ENCODE measurements at regions not wholly inside any gene's neighbourhood (a gene's known extent, or its start where the extent isn't known, plus 50 kb on each side); places are given as distances from the start of the nearest gene placed in this dataset.

- Histone ChIP-seq H3F3A (ENCODE audit: insufficient read depth) (no peaks in the 10 kb centered on the region), H3K36me3 (ENCODE audit: low read length) (no peaks in the 10 kb centered on the region), H3K4me3 (ENCODE audit: insufficient read depth, low read length, poor library complexity, severe bottlenecking) (no peak overlapping the region), H3K9me2 (replicated peaks; ENCODE audit: insufficient read depth, low read length) (no peaks in the 10 kb centered on the region), H4K20me1 (ENCODE audit: low read depth, low read length) (no peaks in the 10 kb centered on the region), H3K9ac (ENCODE audit: low read length) (no peak overlapping the region), H3K4me2 (ENCODE audit: low read depth, low read length, poor library complexity, severe bottlenecking) (no peak overlapping the region), H3K9me3 (ENCODE audit: insufficient read depth, low read length) (no peaks in the 10 kb centered on the region), H3K27ac (ENCODE audit: low read depth, low read length) (no peak overlapping the region), H3K27me3 (ENCODE audit: low read length) (no peaks in the 10 kb centered on the region), H3K79me2 (ENCODE audit: insufficient read depth, low read length) (no peaks in the 10 kb centered on the region), H2AFZ (ENCODE audit: low read depth, low read length, severe bottlenecking) (no peak overlapping the region)
- TF ChIP-seq, protein P1, sequence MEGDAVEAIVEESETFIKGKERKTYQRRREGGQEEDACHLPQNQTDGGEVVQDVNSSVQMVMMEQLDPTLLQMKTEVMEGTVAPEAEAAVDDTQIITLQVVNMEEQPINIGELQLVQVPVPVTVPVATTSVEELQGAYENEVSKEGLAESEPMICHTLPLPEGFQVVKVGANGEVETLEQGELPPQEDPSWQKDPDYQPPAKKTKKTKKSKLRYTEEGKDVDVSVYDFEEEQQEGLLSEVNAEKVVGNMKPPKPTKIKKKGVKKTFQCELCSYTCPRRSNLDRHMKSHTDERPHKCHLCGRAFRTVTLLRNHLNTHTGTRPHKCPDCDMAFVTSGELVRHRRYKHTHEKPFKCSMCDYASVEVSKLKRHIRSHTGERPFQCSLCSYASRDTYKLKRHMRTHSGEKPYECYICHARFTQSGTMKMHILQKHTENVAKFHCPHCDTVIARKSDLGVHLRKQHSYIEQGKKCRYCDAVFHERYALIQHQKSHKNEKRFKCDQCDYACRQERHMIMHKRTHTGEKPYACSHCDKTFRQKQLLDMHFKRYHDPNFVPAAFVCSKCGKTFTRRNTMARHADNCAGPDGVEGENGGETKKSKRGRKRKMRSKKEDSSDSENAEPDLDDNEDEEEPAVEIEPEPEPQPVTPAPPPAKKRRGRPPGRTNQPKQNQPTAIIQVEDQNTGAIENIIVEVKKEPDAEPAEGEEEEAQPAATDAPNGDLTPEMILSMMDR (IDR thresholded peaks at IDR 0.05; ENCODE audit: insufficient read depth, low read length, poor library complexity, severe bottlenecking): no peak
- no peak for TF ChIP-seq EZH2phosphoT487 (conservative IDR thresholded peaks at IDR 0.05; ENCODE audit: low read length)
Observed at GRCh38 chr2:118168615-118169014, 80.3 kb downstream of the INSIG2 start.

DNA sequence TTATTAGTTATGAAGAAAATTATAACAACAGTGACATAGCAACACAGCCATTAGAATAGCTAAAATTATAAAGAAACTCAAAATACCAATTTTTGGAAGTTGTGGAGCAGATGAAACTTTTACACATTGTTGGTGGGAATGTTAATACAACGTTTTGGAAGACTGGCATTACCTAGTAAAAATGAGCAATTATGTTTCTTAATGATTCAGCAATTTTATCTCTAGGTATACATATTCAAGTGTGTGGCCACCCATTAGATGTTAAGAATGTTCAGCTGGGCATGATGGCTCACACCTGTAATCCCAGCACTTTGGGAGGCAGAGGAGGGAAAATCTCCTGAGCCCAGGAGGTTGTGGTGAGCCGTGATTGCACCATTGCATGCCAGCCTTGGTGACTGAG, 78.8 kb downstream of the INSIG2 start:
- Histone ChIP-seq H3K4me3 (ENCODE audit: insufficient read depth, low read length, poor library complexity, severe bottlenecking) (no peak overlapping the region), H2AFZ (ENCODE audit: low read depth, low read length, severe bottlenecking) (no peak overlapping the region), H3K36me3 (ENCODE audit: low read length) (no peaks in the 10 kb centered on the region), H4K20me1 (ENCODE audit: low read depth, low read length) (no peaks in the 10 kb centered on the region), H3K27ac (ENCODE audit: low read depth, low read length) (no peak overlapping the region), H3F3A (ENCODE audit: insufficient read depth) (no peaks in the 10 kb centered on the region), H3K9me2 (replicated peaks; ENCODE audit: insufficient read depth, low read length) (no peaks in the 10 kb centered on the region), H3K9ac (ENCODE audit: low read length) (no peak overlapping the region), H3K27me3 (ENCODE audit: low read length) (no peaks in the 10 kb centered on the region), H3K4me2 (ENCODE audit: low read depth, low read length, poor library complexity, severe bottlenecking) (no peak overlapping the region), H3K79me2 (ENCODE audit: insufficient read depth, low read length) (no peaks in the 10 kb centered on the region), H3K9me3 (ENCODE audit: insufficient read depth, low read length) (peaks cover 6% of the 10 kb centered on the region; the same call in 1 of the 2 replicates)
- TF ChIP-seq, protein P1 (IDR thresholded peaks at IDR 0.05; ENCODE audit: insufficient read depth, low read length, poor library complexity, severe bottlenecking): no peak
- TF ChIP-seq EZH2phosphoT487 (conservative IDR thresholded peaks at IDR 0.05; ENCODE audit: low read length): no peak

GRCh38 chr2:118166242-118166641, 78.0 kb downstream of the INSIG2 start:
- no peaks in the 10 kb centered on the region for H3K9me2 ChIP-seq (replicated peaks; ENCODE audit: insufficient read depth, low read length)
- H3K9me3 ChIP-seq (ENCODE audit: insufficient read depth, low read length): peaks cover 6% of the 10 kb centered on the region; the same call in 1 of the 2 replicates
- H3K9ac ChIP-seq (ENCODE audit: low read length): no peak overlapping the region
- no peaks in the 10 kb centered on the region for H4K20me1 ChIP-seq (ENCODE audit: low read depth, low read length)
- no peaks in the 10 kb centered on the region for H3K27me3 ChIP-seq (ENCODE audit: low read length)
- TF ChIP-seq, protein P1 (IDR thresholded peaks at IDR 0.05; ENCODE audit: insufficient read depth, low read length, poor library complexity, severe bottlenecking): no peak
- H3K79me2 ChIP-seq (ENCODE audit: insufficient read depth, low read length): no peaks in the 10 kb centered on the region
- H3K27ac ChIP-seq (ENCODE audit: low read depth, low read length): no peak overlapping the region
- H2AFZ ChIP-seq (ENCODE audit: low read depth, low read length, severe bottlenecking): no peak overlapping the region
- H3F3A ChIP-seq (ENCODE audit: insufficient read depth): no peaks in the 10 kb centered on the region
- H3K4me3 ChIP-seq (ENCODE audit: insufficient read depth, low read length, poor library complexity, severe bottlenecking): no peak overlapping the region
- no peak overlapping the region for H3K4me2 ChIP-seq (ENCODE audit: low read depth, low read length, poor library complexity, severe bottlenecking)
- no peaks in the 10 kb centered on the region for H3K36me3 ChIP-seq (ENCODE audit: low read length)

Measured in SU-DHL-6 (cell line).